A172 (cell line): ENCODE measurements at regions not wholly inside any gene's neighbourhood (a gene's known extent, or its start where the extent isn't known, plus 50 kb on each side); places are given as distances from the start of the nearest gene placed in this dataset.
A peak's percentile ranks its signal among the peaks of the same experiment; 100 is the strongest.
"Not testable (repeated sequence)": the region's sequence is repeated elsewhere in the genome, so short reads cannot be mapped to it uniquely, and the experiment has no call there.

Experiments used
- DNase-seq: peaks from one replicate; pipeline ENCODE4 v3.0.0-alpha.2; 2015; ENCODE audit warnings: low spot score

GRCh38 chr1:188991221-188991930 lies 1486.3 kb downstream of the BRINP3 start:
- no peak for DNase-seq

GRCh38 chr1:189007824-189008223 lies 1469.8 kb downstream of the BRINP3 start:
- DNase-seq = no peak

DNA sequence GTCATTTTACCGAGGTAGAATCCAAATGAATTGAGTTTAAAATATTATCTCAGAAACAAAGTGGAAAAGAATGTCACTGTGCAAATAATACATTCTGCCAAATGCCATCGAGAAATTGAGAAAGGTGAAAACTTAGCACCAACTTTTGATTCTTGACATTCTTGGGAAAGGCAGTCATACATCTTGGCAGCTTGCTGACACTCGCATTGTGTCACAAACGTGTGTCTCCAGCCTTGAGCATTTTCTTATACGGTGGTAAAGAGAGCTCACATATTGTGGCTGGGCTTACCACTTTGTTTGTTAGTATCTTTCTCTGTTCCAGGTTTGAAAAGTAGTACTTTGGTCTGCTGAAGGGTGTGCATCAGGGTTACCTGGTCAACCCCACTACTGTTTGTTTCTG lies 1456.1 kb downstream of the BRINP3 start:
- DNase-seq = no peak

DNA sequence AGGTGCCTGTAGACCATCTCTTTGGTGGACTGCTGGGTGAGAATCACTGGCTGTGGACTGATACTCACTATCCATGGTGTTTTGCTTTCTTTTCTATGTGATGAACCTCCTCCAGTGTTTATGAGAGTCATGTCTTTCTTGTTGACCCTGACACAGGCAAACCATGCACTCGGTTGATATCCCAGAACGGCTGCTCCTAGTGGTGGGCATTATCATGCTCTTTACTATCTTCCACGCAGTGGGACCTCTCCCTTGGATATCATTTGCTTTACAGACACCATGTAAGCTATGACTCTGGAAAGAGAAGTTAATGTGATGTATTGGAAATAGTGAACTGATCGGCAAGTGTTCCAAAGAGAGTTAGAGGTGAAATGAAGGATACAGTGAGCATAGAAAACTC lies 1455.6 kb downstream of the BRINP3 start:
- no peak for DNase-seq

DNA sequence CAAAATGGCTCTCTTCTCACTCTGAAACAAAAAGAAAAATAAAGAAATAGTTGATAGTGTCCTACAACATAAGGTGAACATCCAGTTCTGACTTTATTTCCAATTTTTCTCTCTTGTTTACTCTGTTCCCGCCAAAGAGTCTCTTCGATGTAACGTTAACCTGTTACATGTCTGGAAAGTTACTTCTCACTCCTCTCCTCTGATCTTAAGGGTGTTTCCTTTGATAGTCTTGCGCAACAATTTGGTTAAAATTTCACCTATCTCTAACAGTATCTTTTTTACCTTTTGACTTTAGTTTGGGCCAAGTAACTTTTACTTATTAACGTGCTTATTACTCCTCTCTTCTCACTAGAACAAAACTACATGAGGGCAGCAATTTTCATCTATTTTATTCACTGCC lies 1450.2 kb downstream of the BRINP3 start:
- no peak for DNase-seq

GRCh38 chr1:189033169-189033568 lies 1444.5 kb downstream of the BRINP3 start:
- DNase-seq = no peak

GRCh38 chr1:189036628-189037027 lies 1441.0 kb downstream of the BRINP3 start:
- DNase-seq = no peak

- DNase-seq = no peak
Measured at GRCh38 chr1:189046127-189046526, 1431.5 kb downstream of the BRINP3 start.

- no peak for DNase-seq
Measured at GRCh38 chr1:189084811-189085210, 1392.9 kb downstream of the BRINP3 start.

DNA sequence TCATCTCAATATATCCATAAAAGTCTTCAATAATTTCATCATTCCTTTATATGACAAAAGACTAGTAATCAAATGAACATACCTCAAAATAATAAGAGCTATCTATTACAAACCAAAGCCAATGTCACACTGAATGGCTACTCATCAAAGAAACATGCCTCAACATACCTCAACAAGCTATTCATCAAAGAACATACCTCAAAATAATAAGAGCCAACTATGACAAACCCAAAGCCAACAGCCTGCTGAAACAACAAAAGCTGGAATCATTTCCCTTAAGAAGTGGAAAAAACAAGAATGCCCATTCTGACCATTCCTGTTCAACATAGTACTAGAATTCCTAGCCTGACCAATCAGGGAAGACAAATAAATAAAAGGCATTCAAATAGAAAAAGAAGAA lies 1373.7 kb downstream of the BRINP3 start:
- no peak for DNase-seq

DNA sequence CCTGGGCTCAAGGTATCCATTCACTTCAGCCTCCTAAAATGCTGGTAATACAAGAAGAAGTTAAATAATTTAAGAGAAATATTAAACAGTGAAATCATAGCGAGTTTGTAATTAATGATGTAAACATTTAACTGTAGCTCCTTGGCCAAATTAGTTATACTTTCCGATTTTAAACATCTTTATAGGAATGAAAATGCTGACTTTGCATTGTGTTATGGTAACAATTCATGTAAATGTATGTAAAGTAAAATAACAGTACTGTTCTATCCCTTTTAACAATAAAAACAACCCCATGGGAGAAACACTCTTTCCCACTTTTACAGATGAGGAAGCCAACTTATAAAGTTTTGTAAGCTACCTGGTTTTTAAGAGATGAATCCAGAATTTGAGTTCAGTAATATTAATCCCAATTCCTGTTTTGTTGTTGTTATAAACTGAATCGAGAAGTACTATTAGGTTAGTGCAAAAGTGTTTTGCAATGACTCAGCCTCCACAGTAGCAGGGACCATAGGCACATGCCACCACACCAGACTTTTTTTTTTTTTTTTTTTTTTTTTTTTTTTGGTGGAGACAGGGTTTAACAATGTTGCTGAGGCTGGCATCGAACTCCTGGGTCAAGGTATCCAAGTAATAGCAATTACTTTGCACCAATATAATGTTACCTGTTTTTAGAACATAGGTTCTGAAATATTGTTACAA lies 1360.4 kb downstream of the BRINP3 start:
- DNase-seq = no peak

- no peak for DNase-seq
Measured at GRCh38 chr1:189121941-189122340, 1355.7 kb downstream of the BRINP3 start.

- DNase-seq = no peak
Measured at GRCh38 chr1:189125694-189126093, 1352.0 kb downstream of the BRINP3 start.

DNA sequence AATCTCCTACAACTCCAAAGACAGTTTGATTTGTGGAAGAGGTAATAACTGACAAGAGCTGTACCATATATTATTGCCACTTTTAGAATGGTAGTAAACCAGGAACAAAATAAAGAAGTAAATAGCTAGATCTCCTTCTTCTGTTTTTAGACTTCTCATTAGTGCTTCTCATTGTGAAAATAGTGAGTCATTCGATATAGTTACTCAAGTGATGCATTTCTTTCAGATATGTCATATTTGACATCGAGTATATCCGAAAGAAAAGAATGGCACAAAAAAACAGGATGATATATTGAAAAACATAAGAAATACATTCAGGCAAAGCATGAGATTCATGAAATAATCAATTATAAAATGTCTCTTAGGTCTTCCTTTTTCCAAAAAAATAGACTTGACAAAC lies 1346.1 kb downstream of the BRINP3 start:
- DNase-seq = no peak

- DNase-seq = not testable (repeated sequence)
Measured at GRCh38 chr1:189139748-189140147, 1337.9 kb downstream of the BRINP3 start.

GRCh38 chr1:189141056-189141455 lies 1336.6 kb downstream of the BRINP3 start:
- DNase-seq = no peak

DNA sequence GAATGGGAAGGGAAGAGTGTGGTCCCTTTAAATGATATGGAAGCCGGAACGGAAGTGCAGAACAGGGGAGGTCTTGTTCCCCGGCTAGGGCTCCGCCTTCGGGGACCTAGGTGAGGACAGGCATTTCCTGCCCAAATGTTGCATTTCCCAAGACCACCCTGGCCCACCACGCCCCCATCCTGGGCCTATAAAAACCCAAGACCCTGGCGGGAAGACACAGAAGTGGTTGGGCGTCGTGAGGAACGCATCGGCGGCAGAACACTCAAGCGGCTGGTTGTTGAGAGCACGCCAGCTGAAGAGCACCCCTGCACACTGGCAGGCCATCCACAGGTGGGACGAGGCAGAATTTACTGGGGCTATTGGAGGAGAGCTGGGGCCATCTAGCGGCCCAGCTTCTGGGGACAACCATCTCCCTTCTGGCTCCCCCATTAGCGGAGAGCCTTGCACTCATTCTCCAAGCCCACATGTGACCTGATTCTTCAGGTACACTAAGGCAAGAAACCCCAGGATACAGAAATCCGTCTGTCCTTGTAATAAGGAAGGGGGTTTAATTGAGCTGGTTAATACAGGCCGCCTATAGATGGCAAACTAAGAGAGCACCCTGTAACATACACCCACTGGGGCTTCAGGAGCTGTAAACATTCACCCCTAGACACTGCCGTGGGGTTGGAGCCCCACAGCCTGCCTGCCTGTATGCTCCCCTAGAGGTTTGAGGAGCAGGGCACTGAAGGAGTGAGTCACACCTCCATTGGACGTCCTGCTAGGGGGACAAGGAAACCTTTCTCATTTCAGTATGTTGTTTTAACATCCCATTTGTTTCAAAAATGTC lies 1327.9 kb downstream of the BRINP3 start:
- no peak for DNase-seq

- peak; percentile 5 for DNase-seq
Measured at GRCh38 chr1:189150624-189151023, 1327.0 kb downstream of the BRINP3 start.

GRCh38 chr1:189151361-189151760 lies 1326.3 kb downstream of the BRINP3 start:
- no peak for DNase-seq

DNA sequence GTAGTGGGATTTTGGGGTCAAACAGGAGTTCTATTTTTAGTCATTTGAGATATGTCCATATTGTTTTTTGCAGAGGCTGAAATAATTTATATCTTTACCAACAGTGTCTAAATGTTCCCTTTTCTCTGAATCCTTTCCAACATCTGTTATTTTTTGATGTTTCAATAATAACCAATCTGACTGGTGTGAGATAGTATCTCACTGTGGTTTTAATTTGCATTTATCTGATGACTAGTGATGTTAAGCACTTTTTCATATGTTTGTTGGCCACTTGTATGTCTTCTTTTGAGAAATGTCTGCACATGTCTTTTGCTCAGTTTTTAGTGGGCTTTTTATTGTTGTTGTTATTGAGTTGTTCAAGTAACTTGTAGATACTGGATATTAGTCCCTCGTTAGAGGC lies 1325.0 kb downstream of the BRINP3 start:
- no peak for DNase-seq

- no peak for DNase-seq
Measured at GRCh38 chr1:189158155-189158554, 1319.5 kb downstream of the BRINP3 start.

DNA sequence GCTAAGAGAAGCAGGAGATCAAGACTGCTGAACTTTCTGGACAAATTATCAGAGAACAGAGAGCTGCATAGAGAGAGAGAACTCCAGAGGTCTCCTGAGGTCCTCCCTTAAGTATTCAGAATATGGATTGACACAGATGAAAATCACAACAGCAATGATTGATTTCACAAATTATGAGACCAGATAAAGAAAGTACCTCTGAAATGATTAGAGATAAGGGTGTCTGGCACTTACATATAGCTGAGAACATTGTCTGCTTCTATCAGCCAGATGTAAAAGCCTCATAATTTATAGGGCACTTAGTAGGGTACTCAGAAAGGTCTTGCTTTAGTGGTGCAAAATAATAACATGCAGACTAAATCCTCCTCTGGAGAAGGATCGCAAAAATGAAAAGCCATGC lies 1301.8 kb downstream of the BRINP3 start:
- DNase-seq = no peak

GRCh38 chr1:189180057-189180456 lies 1297.6 kb downstream of the BRINP3 start:
- DNase-seq = no peak
